DMS79 treated with DMSO at 0.1 percent for 48 hours (cell line): ENCODE measurements at regions not wholly inside any gene's neighbourhood (a gene's known extent, or its start where the extent isn't known, plus 50 kb on each side); places are given as distances from the start of the nearest gene placed in this dataset.

Experiments used
- DNase-seq: peaks from one replicate; lab custom pipeline; 2025; lab: John Stamatoyannopoulos, UW

GRCh38 chr2:49490710-49491109 lies 336.4 kb upstream of the FSHR start:
- DNase-seq = no peak

- DNase-seq = no peak
Observed at GRCh38 chr2:49487139-49487538, 332.8 kb upstream of the FSHR start.

- no peak for DNase-seq
Observed at GRCh38 chr2:49480520-49480919, 326.2 kb upstream of the FSHR start.

- no peak for DNase-seq
Observed at GRCh38 chr2:49465157-49465831, 311.0 kb upstream of the FSHR start.

- no peak for DNase-seq
Observed at GRCh38 chr2:49459314-49459993, 305.1 kb upstream of the FSHR start.

- DNase-seq = no peak
Observed at GRCh38 chr2:49444005-49444404, 289.7 kb upstream of the FSHR start.

GRCh38 chr2:49426996-49427395 lies 272.7 kb upstream of the FSHR start:
- DNase-seq = peak; percentile 40

- DNase-seq = no peak
Observed at GRCh38 chr2:49416252-49416651, 261.9 kb upstream of the FSHR start.

GRCh38 chr2:49404108-49404507 lies 249.8 kb upstream of the FSHR start:
- DNase-seq = no peak

GRCh38 chr2:49403637-49404036 lies 249.3 kb upstream of the FSHR start:
- DNase-seq = no peak

- DNase-seq = no peak
Observed at GRCh38 chr2:49379406-49379805, 225.1 kb upstream of the FSHR start.

- DNase-seq = no peak
Observed at GRCh38 chr2:49371128-49371701, 216.9 kb upstream of the FSHR start.

GRCh38 chr2:49369650-49370049 lies 215.3 kb upstream of the FSHR start:
- DNase-seq = no peak

- DNase-seq = peak; percentile 67
Observed at GRCh38 chr2:49369101-49369500, 214.8 kb upstream of the FSHR start.

- DNase-seq = no peak
Observed at GRCh38 chr2:49367003-49367402, 212.7 kb upstream of the FSHR start.

GRCh38 chr2:49360407-49360767 lies 206.1 kb upstream of the FSHR start:
- DNase-seq = no peak

- DNase-seq = no peak
Observed at GRCh38 chr2:49359721-49360406, 205.5 kb upstream of the FSHR start.

GRCh38 chr2:49355611-49356010 lies 201.3 kb upstream of the FSHR start:
- DNase-seq = peak; percentile 45

- DNase-seq = no peak
Observed at GRCh38 chr2:49351560-49351959, 197.2 kb upstream of the FSHR start.

- DNase-seq = no peak
Observed at GRCh38 chr2:49343638-49344037, 189.3 kb upstream of the FSHR start.

- no peak for DNase-seq
Observed at GRCh38 chr2:49342156-49342555, 187.8 kb upstream of the FSHR start.

- DNase-seq = no peak
Observed at GRCh38 chr2:49335546-49335945, 181.2 kb upstream of the FSHR start.

GRCh38 chr2:49332415-49332814 lies 178.1 kb upstream of the FSHR start:
- DNase-seq = no peak
